Esophagus muscularis mucosa (tissue), 3 donors: ENCODE measurements at regions not wholly inside any gene's neighbourhood (a gene's known extent, or its start where the extent isn't known, plus 50 kb on each side); places are given as distances from the start of the nearest gene placed in this dataset.
"Not testable (repeated sequence)": the region's sequence is repeated elsewhere in the genome, so short reads cannot be mapped to it uniquely, and the experiment has no call there.

Source experiments
- CTCF ChIP-seq, 3 experiments: fragments of 200-600 bp in 2 of 3; fragments of 450-650 bp in 1 of 3; sonication (generic) in 2 of 3; IDR thresholded peaks; one replicate each; pipeline ENCODE4 v1.5.1; 2017 to 2019; ENCODE audit warnings: antibody characterized with exemption in 3 of 3, mild to moderate bottlenecking in 2 of 3, moderate library complexity in 1 of 3
- POLR2A ChIP-seq: fragments of 450-650 bp; IDR thresholded peaks from one replicate; pipeline ENCODE4 v1.6.1; 2017; ENCODE audit warnings: antibody characterized with exemption, moderate library complexity, mild to moderate bottlenecking, low read depth
- POLR2AphosphoS5 ChIP-seq, 2 donors: sonication (generic); formaldehyde crosslinking; IDR thresholded peaks; one replicate each; pipeline ENCODE4 v1.6.1; 2017; ENCODE audit warnings: antibody characterized with exemption in 2 of 2

GRCh38 chr16:85205257-85205656 is 93.0 kb upstream of the CIBAR2 start:
- TF ChIP-seq CTCF (IDR thresholded peaks at IDR 0.05); POLR2AphosphoS5 (IDR thresholded peaks at IDR 0.05); POLR2A: not testable (repeated sequence)
